ACC112 (cell line): ENCODE measurements at regions not wholly inside any gene's neighbourhood (a gene's known extent, or its start where the extent isn't known, plus 50 kb on each side); places are given as distances from the start of the nearest gene placed in this dataset.

Experiments used
- H2AFZ ChIP-seq: fragments of 200-600 bp; sonication (generic); one replicate; pipeline ENCODE4 v1.6.0; 2017; ENCODE audit warnings: antibody characterized with exemption, low read length; ENCODE audit not compliant: unreplicated experiment
- H3K27ac ChIP-seq: fragments of 200-600 bp; sonication (generic); 2 replicates; pipeline ENCODE4 v1.5.1; 2014; ENCODE audit warnings: low read depth, mild to moderate bottlenecking, antibody characterized with exemption, low read length, moderate library complexity
- H3K27me3 ChIP-seq: fragments of 200-600 bp; sonication (generic); 2 replicates; pipeline ENCODE4 v1.6.1; 2014; ENCODE audit warnings: mild to moderate bottlenecking, antibody characterized with exemption, low read length, moderate library complexity, mixed read lengths; ENCODE audit not compliant: insufficient read depth
- H3K36me3 ChIP-seq: fragments of 200-600 bp; sonication (generic); 2 replicates; pipeline ENCODE4 v1.6.1; 2016; ENCODE audit warnings: mild to moderate bottlenecking, antibody characterized with exemption, low read length, moderate library complexity, mixed read lengths; ENCODE audit not compliant: insufficient read depth
- H3K4me1 ChIP-seq: fragments of 200-600 bp; sonication (generic); one replicate; pipeline ENCODE4 v1.6.1; 2016; ENCODE audit warnings: low read length, mixed read lengths; ENCODE audit not compliant: insufficient read depth, unreplicated experiment, control insufficient read depth
- H3K4me3 ChIP-seq: fragments of 200-600 bp; sonication (generic); 2 replicates; pipeline ENCODE4 v1.5.1; 2014; ENCODE audit warnings: mild to moderate bottlenecking, low read depth, low read length
- H3K79me2 ChIP-seq: fragments of 200-600 bp; sonication (generic); one replicate; pipeline ENCODE4 v1.6.0; 2016; ENCODE audit warnings: low read length; ENCODE audit not compliant: control insufficient read depth, unreplicated experiment, insufficient read depth

DNA sequence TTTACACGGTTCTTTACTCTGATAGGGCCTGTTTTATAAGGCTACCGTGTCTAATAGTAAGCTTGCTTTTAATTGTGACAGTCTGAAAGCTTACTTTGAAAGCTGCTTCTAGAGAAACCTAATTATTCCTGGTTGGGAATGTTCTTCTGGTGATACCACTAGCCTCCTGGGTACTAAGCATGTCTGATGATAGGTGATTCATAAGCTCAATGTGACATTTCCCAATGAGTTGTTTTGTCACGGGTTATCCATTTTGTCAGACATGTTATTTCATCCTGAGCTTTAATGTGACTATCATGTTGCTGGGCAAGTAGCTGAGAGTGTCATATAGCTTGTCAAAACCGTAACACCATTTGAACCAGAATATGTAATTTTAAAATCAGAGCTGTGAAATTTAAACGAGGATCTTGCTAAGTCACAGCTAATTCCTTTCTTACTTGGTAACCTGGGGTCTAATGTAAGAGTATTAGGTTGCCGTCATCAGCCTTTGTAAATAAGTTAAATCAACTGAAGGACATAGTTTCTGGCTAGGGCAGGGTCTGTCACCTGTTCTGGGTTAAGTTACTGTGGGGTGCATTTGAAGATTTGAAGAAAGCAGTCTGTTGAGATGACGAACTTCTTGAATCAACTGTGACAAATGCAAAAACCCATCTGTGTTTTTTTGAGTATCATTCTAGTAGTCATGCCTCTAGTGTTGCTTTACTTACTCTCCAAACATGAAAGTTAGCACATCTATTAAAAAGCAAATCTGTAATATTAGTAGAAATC is 529.2 kb downstream of the USP25 start:
- H2AFZ ChIP-seq: no peak overlapping the region
- H3K36me3 ChIP-seq: no peaks in the 10 kb centered on the region
- no peaks in the 10 kb centered on the region for H3K27me3 ChIP-seq
- peaks cover 5% of the 10 kb centered on the region for H3K4me1 ChIP-seq
- H3K4me3 ChIP-seq: no peak overlapping the region
- H3K27ac ChIP-seq: no peak overlapping the region
- H3K79me2 ChIP-seq: no peaks in the 10 kb centered on the region

DNA sequence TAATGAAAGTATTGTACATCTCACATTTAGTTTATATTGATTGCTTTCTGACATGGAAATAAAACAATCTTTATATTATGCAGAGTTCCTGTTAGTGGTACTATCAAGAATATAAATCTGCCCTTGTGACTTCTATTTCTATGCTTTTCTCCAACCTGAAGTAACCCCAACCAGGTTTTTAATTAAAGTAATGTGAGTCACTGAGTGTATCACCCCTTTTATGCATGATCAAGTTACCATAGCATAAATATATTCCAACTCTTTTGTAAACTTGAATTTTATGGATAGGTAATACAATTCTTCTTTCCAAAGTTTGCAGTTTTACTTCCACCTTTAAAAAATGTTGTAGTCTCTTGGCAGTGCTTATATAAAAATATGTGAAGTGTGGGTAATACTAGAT is 532.3 kb downstream of the USP25 start:
- no peaks in the 10 kb centered on the region for H3K36me3 ChIP-seq
- no peak overlapping the region for H3K27ac ChIP-seq
- peaks cover 8% of the 10 kb centered on the region for H3K4me1 ChIP-seq
- H3K4me3 ChIP-seq: no peak overlapping the region
- no peak overlapping the region for H2AFZ ChIP-seq
- no peaks in the 10 kb centered on the region for H3K79me2 ChIP-seq
- H3K27me3 ChIP-seq: no peaks in the 10 kb centered on the region

DNA sequence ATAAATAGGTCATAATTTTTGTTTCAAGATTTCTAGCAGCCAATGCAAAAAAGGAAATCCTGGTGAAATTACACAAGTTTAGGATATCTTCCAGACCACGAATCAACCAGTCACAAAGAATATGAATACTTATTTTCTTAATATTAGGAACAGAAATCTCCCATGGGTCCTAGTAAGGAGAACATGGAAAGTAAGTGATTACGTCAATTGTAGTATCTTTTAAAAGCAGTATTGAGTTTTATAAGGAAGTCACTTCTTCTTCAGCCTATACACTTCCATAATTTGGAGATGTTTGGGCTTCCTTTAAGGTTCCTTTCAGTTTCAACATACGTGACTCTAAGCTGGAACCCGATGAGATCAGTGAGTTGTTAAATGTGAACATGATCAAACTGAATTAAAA is 534.5 kb downstream of the USP25 start:
- H3K4me1 ChIP-seq: peaks cover 8% of the 10 kb centered on the region
- H3K79me2 ChIP-seq: no peaks in the 10 kb centered on the region
- H3K36me3 ChIP-seq: no peaks in the 10 kb centered on the region
- peak overlapping the region; percentile 93 for H2AFZ ChIP-seq
- H3K27me3 ChIP-seq: no peaks in the 10 kb centered on the region
- H3K4me3 ChIP-seq: peak overlapping the region; percentile 42
- H3K27ac ChIP-seq: peak overlapping the region; percentile 16

DNA sequence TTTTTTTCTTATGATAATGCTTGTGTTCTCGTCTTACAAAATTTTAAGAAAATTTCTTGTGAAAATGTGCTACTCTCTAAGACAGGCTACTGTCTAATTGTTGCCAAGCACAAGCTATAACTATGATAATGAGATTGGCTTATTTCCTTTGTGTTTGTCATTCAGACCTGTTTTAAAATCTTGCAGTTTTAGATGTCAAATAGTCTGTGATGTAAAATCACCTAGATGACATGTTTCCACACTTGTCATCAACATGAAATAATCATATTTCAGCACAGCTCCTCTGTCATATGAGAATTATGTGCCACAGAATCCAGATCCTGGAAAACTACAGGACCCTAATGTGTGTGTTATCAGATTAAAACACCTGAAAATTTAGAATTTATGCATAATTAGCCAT is 539.7 kb downstream of the USP25 start:
- Histone ChIP-seq H3K27me3 (no peaks in the 10 kb centered on the region), H3K36me3 (no peaks in the 10 kb centered on the region), H3K79me2 (no peaks in the 10 kb centered on the region), H3K27ac (no peak overlapping the region), H2AFZ (no peak overlapping the region), H3K4me3 (no peak overlapping the region), H3K4me1 (peaks cover 3% of the 10 kb centered on the region)

DNA sequence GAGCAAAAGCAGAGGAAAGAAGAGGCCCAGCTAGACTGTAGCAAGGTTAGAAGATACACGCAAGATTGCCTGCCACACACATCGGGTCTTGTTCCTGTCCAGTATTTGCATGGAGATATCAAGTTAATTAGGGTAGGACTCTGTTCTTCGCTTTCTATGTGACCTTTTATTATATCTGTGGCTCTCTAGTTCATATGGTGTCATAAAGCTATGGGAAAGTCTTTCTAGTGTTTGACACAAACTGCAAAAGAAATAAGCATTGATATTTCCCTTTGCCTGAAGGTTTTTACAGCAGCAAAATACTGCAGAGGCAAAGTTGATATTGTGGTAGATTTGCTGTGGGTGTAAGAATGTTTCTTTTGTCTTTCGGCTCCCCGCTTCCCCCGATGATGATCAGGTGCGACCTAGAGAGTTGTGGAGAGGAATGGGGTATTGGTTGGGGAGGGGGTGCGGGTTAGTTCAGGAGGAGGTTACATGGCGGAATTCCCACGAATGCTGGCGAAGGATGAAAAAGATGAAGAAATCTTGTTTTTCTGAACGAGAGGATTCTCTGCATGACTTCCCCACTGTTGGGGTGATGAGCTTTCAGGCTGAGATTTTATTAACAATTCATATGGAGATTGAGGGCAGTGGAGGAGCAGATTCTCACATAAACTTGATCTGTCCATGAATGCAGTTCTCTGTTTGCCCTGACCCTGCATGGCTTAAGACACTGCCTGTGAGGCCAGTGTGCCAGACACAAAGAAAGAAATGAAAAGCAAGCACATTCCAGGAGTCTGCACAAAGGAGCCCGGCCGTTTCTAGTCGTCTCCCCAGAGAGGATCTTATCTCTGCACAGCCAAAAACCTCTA is 550.2 kb downstream of the USP25 start:
- H2AFZ ChIP-seq: peak overlapping the region; percentile 83
- no peaks in the 10 kb centered on the region for H3K36me3 ChIP-seq
- peaks cover 25% of the 10 kb centered on the region for H3K4me1 ChIP-seq
- H3K27ac ChIP-seq: no peak overlapping the region
- H3K79me2 ChIP-seq: no peaks in the 10 kb centered on the region
- peak overlapping the region; percentile 67 for H3K4me3 ChIP-seq
- no peaks in the 10 kb centered on the region for H3K27me3 ChIP-seq

DNA sequence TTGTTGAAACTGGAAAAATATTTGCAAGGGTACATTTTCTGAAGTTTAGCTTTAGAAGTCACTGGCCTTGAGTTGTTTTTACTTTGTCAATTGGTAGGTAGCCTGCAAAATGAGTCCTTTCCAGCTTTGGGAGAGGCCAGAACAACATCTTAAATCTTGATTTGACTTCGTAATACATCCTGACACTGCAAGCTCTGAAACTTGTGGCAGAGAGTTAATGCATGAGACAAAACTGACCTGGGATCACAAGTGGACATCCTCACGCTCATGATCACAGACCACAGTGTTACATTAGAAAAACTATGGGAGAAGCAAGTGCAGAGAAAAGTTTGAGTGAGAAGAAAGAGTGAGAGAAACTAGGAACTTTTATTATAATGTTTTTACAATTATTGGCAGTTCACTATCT is 550.9 kb downstream of the USP25 start:
- Histone ChIP-seq H3K36me3 (no peaks in the 10 kb centered on the region), H3K4me3 (peak overlapping the region; percentile 67), H3K27me3 (no peaks in the 10 kb centered on the region), H3K4me1 (peaks cover 25% of the 10 kb centered on the region), H2AFZ (peak overlapping the region; percentile 83), H3K27ac (no peak overlapping the region), H3K79me2 (no peaks in the 10 kb centered on the region)

DNA sequence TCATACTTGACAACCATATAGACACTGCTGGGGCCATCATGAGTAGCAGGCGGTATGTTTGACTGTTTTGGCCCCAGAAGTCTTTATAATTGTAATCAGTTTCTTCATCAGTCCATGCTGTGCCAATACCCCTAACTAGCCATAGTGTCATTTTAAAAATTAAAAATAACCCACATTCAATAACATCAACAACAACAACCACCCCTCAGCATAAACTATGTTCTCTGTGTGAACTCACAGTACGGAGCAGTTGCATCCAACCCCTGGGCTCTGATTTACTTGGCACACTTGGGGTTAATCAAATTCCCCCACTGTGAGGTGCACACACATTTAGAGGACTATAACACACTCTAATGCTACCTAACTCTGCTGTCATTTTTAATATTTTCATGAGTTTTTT is 553.7 kb downstream of the USP25 start:
- H3K4me3 ChIP-seq: no peak overlapping the region
- no peak overlapping the region for H3K27ac ChIP-seq
- H3K27me3 ChIP-seq: no peaks in the 10 kb centered on the region
- no peaks in the 10 kb centered on the region for H3K79me2 ChIP-seq
- H3K4me1 ChIP-seq: peaks cover 25% of the 10 kb centered on the region
- H2AFZ ChIP-seq: no peak overlapping the region
- H3K36me3 ChIP-seq: no peaks in the 10 kb centered on the region

DNA sequence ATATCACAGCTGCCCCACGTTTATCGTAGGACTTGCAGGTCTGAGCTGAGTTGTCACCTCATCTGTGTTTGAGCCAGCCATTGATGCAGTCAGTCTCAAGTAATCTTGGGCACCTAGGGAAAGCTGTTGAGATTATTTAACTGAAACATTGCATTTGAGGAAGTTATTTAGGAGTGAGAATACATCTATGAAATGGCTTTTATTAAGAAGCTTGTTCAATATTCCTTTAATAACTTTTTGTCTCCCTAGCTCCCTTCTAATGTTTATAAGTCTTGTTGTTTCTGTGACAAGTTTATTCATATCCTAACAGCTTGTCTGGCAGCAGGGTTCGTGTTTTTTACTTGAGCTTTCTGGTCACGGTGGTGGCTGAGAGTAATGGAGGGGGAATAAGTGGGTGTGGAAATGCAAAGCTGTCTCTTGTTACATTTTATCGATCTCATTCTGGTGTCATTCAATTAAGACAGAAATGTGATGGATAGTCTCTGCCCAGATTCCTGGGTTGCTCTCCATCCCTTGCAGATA is 555.9 kb downstream of the USP25 start:
- Histone ChIP-seq H3K36me3 (no peaks in the 10 kb centered on the region), H3K27me3 (no peaks in the 10 kb centered on the region), H3K4me3 (no peak overlapping the region), H3K27ac (no peak overlapping the region), H3K79me2 (no peaks in the 10 kb centered on the region), H3K4me1 (peaks cover 13% of the 10 kb centered on the region), H2AFZ (no peak overlapping the region)

DNA sequence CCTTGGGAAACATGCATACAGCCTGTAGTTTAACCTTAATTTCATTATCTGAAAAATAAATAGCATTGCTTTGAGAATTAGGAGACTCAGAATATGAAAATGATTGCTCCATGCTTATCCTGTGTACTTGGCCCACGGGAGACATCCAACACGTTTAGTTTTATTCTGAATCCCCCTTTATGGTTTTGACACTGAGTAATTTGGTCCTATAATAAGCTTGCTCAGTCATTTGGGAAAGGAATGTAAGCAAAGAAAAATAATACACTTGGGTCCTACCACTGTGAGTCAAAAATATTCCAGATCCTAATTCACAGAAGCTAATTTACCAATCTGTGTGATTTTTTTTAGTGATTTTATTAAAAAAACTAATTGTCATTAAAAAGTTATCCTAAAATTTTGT is 557.3 kb downstream of the USP25 start:
- Histone ChIP-seq H3K4me3 (no peak overlapping the region), H3K36me3 (no peaks in the 10 kb centered on the region), H3K4me1 (no peaks in the 10 kb centered on the region), H3K79me2 (no peaks in the 10 kb centered on the region), H2AFZ (no peak overlapping the region), H3K27me3 (no peaks in the 10 kb centered on the region), H3K27ac (no peak overlapping the region)

DNA sequence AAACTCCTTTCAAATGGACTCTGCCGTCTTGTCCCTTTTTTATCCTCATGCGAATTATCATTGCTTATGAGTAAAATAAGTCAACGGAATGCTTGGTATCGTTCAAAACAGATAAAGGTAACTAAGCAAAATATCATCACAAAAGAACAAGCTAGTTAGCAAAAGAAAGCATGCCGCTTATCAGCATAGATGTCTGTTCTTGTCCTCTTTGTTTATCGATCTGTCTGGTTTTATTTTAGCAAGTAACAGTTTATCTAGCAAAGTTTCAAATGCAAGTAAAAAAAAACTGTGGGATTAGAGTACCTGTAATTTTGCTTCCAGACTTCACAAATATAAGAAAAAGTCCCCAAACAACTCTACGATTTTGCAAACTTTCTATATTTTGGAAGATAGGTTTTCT is 561.5 kb downstream of the USP25 start:
- Histone ChIP-seq H3K27ac (no peak overlapping the region), H2AFZ (no peak overlapping the region), H3K4me3 (no peak overlapping the region), H3K36me3 (no peaks in the 10 kb centered on the region), H3K79me2 (no peaks in the 10 kb centered on the region), H3K27me3 (no peaks in the 10 kb centered on the region), H3K4me1 (no peaks in the 10 kb centered on the region)
